Mucosa of descending colon (tissue), 3 donors: ENCODE measurements at regions not wholly inside any gene's neighbourhood (a gene's known extent, or its start where the extent isn't known, plus 50 kb on each side); places are given as distances from the start of the nearest gene placed in this dataset.

ENCODE experiments used
- ATAC-seq: fragments of 200-7000 bp; cut with Tn5 transposase; one replicate; pipeline ENCODE4 v1.9.1; 2020; ENCODE audit warnings: mild to moderate bottlenecking, moderate library complexity
- DNase-seq, 3 donors: peaks; one replicate each; pipeline ENCODE4 v3.0.0-alpha.2; 2020
- H3K36me3 ChIP-seq: fragments of 200-600 bp; one replicate; pipeline ENCODE4 v1.8.0; 2021; ENCODE audit warnings: low read depth, mild to moderate bottlenecking
- H3K4me1 ChIP-seq: fragments of 200-600 bp; one replicate; pipeline ENCODE4 v1.8.0; 2021; ENCODE audit warnings: low read depth, mild to moderate bottlenecking
- H3K4me3 ChIP-seq: fragments of 200-600 bp; one replicate; pipeline ENCODE4 v1.8.0; 2021; ENCODE audit warnings: mild to moderate bottlenecking
- H3K9me3 ChIP-seq: fragments of 200-600 bp; one replicate; pipeline ENCODE4 v1.8.0; 2021; ENCODE audit warnings: mild to moderate bottlenecking
- intact Hi-C, 2 donors: fragments of 100-400 bp; cut with DNase I in 1 of 2; cut with micrococcal nuclease in 1 of 2; formaldehyde crosslinking; loops; one replicate each; pipeline versions ENCODE4 v1.11.0 to v1.11.1; 2022; cut with DNase I, micrococcal nuclease
- TF ChIP-seq, protein P1 (sequence below): fragments of 200-600 bp; IDR thresholded peaks from one replicate; pipeline ENCODE4 v1.8.0; 2022; ENCODE audit warnings: antibody characterized with exemption, mild to moderate bottlenecking
- donor health status: DM: no; HTN: no; CAD: no; lungs with moderate emphysema.
- donor health status: DM: no; HTN: no; CAD: no.
- donor health status: DM: no; HTN: yes; CAD: no.

DNA sequence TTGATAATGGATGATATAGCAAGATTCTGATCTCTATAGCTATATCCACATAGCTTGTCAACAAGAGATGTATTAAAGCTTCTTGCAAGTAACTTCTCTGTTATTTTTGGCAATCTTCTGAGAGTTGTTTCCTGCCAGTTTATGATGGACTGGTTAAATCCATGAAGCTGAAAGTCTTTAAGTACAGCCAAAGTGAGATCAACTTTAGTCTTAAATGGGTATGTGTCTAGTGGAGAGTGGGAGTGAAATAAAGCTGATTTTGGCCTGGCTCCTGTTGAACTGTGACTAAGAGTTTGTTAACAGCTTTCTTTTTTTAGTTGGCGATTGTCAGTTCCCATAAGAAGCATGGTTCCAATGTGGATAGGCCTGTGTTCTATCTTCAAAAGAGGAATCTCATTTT is 350.9 kb upstream of the PCSK5 start:
- no peaks in the 10 kb centered on the region for H3K9me3 ChIP-seq
- ATAC-seq (no peak), DNase-seq (no peak)
- intact Hi-C loops: no loop called here
- H3K4me1 ChIP-seq: peaks cover 3% of the 10 kb centered on the region
- no peak overlapping the region for H3K4me3 ChIP-seq
- TF ChIP-seq, protein P1, sequence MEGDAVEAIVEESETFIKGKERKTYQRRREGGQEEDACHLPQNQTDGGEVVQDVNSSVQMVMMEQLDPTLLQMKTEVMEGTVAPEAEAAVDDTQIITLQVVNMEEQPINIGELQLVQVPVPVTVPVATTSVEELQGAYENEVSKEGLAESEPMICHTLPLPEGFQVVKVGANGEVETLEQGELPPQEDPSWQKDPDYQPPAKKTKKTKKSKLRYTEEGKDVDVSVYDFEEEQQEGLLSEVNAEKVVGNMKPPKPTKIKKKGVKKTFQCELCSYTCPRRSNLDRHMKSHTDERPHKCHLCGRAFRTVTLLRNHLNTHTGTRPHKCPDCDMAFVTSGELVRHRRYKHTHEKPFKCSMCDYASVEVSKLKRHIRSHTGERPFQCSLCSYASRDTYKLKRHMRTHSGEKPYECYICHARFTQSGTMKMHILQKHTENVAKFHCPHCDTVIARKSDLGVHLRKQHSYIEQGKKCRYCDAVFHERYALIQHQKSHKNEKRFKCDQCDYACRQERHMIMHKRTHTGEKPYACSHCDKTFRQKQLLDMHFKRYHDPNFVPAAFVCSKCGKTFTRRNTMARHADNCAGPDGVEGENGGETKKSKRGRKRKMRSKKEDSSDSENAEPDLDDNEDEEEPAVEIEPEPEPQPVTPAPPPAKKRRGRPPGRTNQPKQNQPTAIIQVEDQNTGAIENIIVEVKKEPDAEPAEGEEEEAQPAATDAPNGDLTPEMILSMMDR: no peak
- H3K36me3 ChIP-seq: no peaks in the 10 kb centered on the region

DNA sequence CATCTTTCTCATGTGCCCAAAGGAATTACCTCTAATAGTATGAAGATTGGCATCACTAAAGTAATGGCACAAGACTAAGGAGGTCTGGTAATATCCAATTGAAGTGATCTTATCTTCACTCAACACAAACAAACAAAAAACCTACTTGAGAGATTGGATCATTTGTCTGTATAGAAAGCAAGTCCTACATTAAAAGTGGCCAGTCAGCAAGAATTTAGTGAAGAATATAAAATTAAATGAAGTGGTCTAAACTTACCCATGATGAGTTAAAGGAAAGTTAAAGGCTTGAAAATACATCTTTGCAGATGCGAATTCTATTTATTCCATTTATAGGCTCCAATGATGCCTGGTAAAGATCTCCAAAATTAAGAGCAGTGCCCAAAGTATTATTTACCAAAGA is 350.3 kb upstream of the PCSK5 start:
- H3K36me3 ChIP-seq: no peaks in the 10 kb centered on the region
- no peak overlapping the region for H3K4me3 ChIP-seq
- no peaks in the 10 kb centered on the region for H3K9me3 ChIP-seq
- ATAC-seq: no peak
- intact Hi-C loops: no loop called here
- H3K4me1 ChIP-seq: peaks cover 5% of the 10 kb centered on the region
- no peak for DNase-seq
- TF ChIP-seq, protein P1: no peak

DNA sequence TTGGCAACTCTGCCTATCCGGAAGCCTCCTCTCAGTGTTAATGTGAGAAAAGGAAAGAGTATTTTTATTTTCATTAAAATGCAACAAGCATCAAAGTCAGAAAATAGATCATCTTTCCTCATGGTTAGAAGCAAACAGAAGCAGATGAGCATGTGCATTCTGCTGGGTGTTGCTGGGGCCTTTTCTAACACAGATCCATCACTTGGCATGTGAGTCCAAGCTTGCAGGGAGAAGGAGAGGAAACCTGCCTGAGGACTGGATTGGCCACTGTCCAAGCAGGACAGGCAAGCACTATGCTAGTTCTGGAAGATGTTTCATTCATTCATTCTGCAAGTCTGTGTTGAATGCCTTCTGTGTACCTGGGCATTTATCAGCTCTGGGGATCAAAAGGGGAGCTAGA is 348.7 kb upstream of the PCSK5 start:
- Histone ChIP-seq H3K4me1 (peaks cover 5% of the 10 kb centered on the region), H3K36me3 (no peaks in the 10 kb centered on the region), H3K9me3 (no peaks in the 10 kb centered on the region), H3K4me3 (no peak overlapping the region)
- TF ChIP-seq, protein P1: no peak
- ATAC-seq (no peak), DNase-seq (no peak)
- intact Hi-C loops: no loop called here

DNA sequence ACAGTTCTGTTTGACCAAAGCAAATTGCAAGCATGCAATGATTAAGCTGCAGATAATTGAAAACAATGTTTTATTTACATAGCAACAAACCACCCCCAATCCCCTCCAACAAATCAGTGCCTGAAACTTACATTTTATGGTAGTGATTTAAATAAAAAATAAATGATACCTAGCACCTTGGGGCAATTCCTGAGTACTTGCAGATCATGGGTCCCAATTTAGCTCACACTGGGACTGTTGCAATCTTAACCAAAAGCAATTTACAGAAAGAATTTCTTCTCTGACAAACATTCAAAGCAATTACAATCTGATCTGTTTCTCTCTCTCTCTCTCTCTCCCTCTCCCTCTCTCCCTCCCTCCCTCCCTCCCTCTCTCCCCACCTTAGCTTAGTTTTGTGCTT is 345.7 kb upstream of the PCSK5 start:
- H3K4me3 ChIP-seq: no peak overlapping the region
- no peaks in the 10 kb centered on the region for H3K9me3 ChIP-seq
- intact Hi-C loops: no loop called here
- no peak for DNase-seq
- no peaks in the 10 kb centered on the region for H3K36me3 ChIP-seq
- H3K4me1 ChIP-seq: peaks cover 5% of the 10 kb centered on the region
- TF ChIP-seq, protein P1: no peak
- peak; percentile 36 for ATAC-seq

DNA sequence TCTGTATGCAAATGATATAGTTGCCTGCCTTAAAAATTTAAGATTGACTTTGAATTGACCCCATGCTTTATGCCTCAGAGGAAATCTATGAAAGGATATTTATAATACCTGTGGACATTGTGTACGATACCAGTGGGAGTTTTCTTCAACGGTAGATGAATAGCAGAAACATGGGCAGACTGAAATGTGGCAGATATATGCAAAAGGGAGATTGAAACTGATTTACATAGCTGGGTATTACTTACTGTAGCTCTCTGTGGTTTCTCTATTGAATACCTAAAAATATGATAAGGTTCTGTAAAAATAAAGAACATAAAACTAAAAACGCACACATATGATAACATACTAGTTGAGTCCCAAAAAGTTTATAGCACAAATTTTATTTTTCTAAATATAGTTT is 345.2 kb upstream of the PCSK5 start:
- no peaks in the 10 kb centered on the region for H3K9me3 ChIP-seq
- DNase-seq (no peak), ATAC-seq (no peak)
- peaks cover 5% of the 10 kb centered on the region for H3K4me1 ChIP-seq
- intact Hi-C loops: no loop called here
- no peaks in the 10 kb centered on the region for H3K36me3 ChIP-seq
- TF ChIP-seq, protein P1: no peak
- H3K4me3 ChIP-seq: no peak overlapping the region

DNA sequence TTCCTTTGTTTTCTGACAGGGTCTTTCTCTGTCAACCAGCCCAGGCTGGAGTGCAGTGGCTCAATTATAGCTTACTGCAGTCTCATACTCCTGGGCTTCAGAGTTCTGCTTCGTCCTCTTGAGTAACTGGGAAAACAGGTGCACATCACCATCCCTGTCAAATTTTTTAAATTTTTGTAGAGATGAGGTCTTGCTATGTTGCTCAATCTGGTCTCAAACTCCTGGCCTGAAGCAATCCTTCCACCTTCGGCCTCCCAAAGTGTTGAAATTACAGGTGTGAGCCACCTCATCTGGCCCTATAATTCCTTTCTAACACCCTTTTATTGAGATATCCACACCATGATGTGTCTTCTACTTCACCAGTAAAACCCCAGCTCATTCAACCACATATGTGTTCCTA is 341.6 kb upstream of the PCSK5 start:
- intact Hi-C loops: no loop called here
- Histone ChIP-seq H3K4me1 (peaks cover 2% of the 10 kb centered on the region), H3K36me3 (no peaks in the 10 kb centered on the region), H3K4me3 (no peak overlapping the region), H3K9me3 (no peaks in the 10 kb centered on the region)
- DNase-seq (no peak), ATAC-seq (no peak)
- TF ChIP-seq, protein P1: no peak
